HG02970 (cell line): ENCODE measurements at regions not wholly inside any gene's neighbourhood (a gene's known extent, or its start where the extent isn't known, plus 50 kb on each side); places are given as distances from the start of the nearest gene placed in this dataset.

Experiments
- ATAC-seq: cut with Tn5 transposase; IDR thresholded peaks from one replicate; pipeline ENCODE4 v1.9.1; 2021; ENCODE audit warnings: mild to moderate bottlenecking, moderate library complexity, moderate number of reproducible peaks; ENCODE audit not compliant: unreplicated experiment, low FRiP score

GRCh38 chr3:132231633-132232032 lies 85.6 kb upstream of the ACP3 start:
- ATAC-seq: no peak

GRCh38 chr3:132232231-132232792 lies 84.9 kb upstream of the ACP3 start:
- no peak for ATAC-seq

- ATAC-seq: peak; percentile 75
Observed at GRCh38 chr3:132236701-132237651, 80.2 kb upstream of the ACP3 start.

- no peak for ATAC-seq
Observed at GRCh38 chr3:132237652-132238032, 79.6 kb upstream of the ACP3 start.

- ATAC-seq: no peak
Observed at GRCh38 chr3:132239587-132239986, 77.6 kb upstream of the ACP3 start.

- no peak for ATAC-seq
Observed at GRCh38 chr3:132241776-132242514, 75.3 kb upstream of the ACP3 start.

- no peak for ATAC-seq
Observed at GRCh38 chr3:132242790-132243189, 74.4 kb upstream of the ACP3 start.

GRCh38 chr3:132245552-132246142 lies 71.6 kb upstream of the ACP3 start:
- no peak for ATAC-seq

- ATAC-seq: no peak
Observed at GRCh38 chr3:132246212-132246611, 71.0 kb upstream of the ACP3 start.

GRCh38 chr3:132247211-132247610 lies 70.0 kb upstream of the ACP3 start:
- no peak for ATAC-seq

- ATAC-seq: no peak
Observed at GRCh38 chr3:132248490-132248889, 68.7 kb upstream of the ACP3 start.

GRCh38 chr3:132253262-132253878 lies 63.8 kb upstream of the ACP3 start:
- ATAC-seq: no peak

- ATAC-seq: no peak
Observed at GRCh38 chr3:132254076-132254755, 63.0 kb upstream of the ACP3 start.

GRCh38 chr3:132255041-132255745 lies 62.0 kb upstream of the ACP3 start:
- ATAC-seq: no peak

GRCh38 chr3:132256989-132257388 lies 60.2 kb upstream of the ACP3 start:
- no peak for ATAC-seq

- ATAC-seq: no peak
Observed at GRCh38 chr3:132261506-132261905, 55.7 kb upstream of the ACP3 start.

GRCh38 chr3:132262305-132262704 lies 54.9 kb upstream of the ACP3 start:
- no peak for ATAC-seq

GRCh38 chr3:132262956-132263355 lies 54.3 kb upstream of the ACP3 start:
- ATAC-seq: no peak

- ATAC-seq: no peak
Observed at GRCh38 chr3:132265028-132265427, 52.2 kb upstream of the ACP3 start.
